OCI-LY7 (cell line): ENCODE measurements at regions not wholly inside any gene's neighbourhood (a gene's known extent, or its start where the extent isn't known, plus 50 kb on each side); places are given as distances from the start of the nearest gene placed in this dataset.

Experiments
- EZH2phosphoT487 ChIP-seq: fragments of 200-600 bp; sonication (generic); IDR thresholded peaks from 2 replicates; pipeline ENCODE4 v1.6.1; 2018; ENCODE audit warnings: low read depth, borderline replicate concordance, mild to moderate bottlenecking, mixed run types, antibody characterized with exemption, low read length, moderate library complexity, mixed read lengths
- TF ChIP-seq, protein P1 (sequence below): fragments of 200-600 bp; sonication (generic); conservative IDR thresholded peaks from 2 replicates; pipeline ENCODE4 v1.5.1; 2014; ENCODE audit warnings: mild to moderate bottlenecking, antibody characterized with exemption, low read length, moderate library complexity, mixed read lengths

GRCh38 chr11:96538622-96539021 is 148.8 kb downstream of the JRKL start:
- TF ChIP-seq, protein P1, sequence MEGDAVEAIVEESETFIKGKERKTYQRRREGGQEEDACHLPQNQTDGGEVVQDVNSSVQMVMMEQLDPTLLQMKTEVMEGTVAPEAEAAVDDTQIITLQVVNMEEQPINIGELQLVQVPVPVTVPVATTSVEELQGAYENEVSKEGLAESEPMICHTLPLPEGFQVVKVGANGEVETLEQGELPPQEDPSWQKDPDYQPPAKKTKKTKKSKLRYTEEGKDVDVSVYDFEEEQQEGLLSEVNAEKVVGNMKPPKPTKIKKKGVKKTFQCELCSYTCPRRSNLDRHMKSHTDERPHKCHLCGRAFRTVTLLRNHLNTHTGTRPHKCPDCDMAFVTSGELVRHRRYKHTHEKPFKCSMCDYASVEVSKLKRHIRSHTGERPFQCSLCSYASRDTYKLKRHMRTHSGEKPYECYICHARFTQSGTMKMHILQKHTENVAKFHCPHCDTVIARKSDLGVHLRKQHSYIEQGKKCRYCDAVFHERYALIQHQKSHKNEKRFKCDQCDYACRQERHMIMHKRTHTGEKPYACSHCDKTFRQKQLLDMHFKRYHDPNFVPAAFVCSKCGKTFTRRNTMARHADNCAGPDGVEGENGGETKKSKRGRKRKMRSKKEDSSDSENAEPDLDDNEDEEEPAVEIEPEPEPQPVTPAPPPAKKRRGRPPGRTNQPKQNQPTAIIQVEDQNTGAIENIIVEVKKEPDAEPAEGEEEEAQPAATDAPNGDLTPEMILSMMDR: no peak
- TF ChIP-seq EZH2phosphoT487: no peak
